Activated T-cell treated with anti-CD3 and anti-CD28 coated beads for 1 hour (primary cell): ENCODE measurements at regions not wholly inside any gene's neighbourhood (a gene's known extent, or its start where the extent isn't known, plus 50 kb on each side); places are given as distances from the start of the nearest gene placed in this dataset.
A peak's percentile ranks its signal among the peaks of the same experiment; 100 is the strongest.
"Not testable (repeated sequence)": the region's sequence is repeated elsewhere in the genome, so short reads cannot be mapped to it uniquely, and the experiment has no call there.

Source experiments
- DNase-seq: peaks from one replicate; pipeline ENCODE4 v3.0.0-alpha.2; 2020; ENCODE audit warnings: low read depth

- DNase-seq = not testable (repeated sequence)
Observed at GRCh38 chr1:91207691-91208090, 185.9 kb upstream of the ZNF644 start.

- not testable (repeated sequence) for DNase-seq
Observed at GRCh38 chr1:91204150-91204549, 182.3 kb upstream of the ZNF644 start.

- DNase-seq = no peak
Observed at GRCh38 chr1:91201694-91202093, 179.9 kb upstream of the ZNF644 start.

GRCh38 chr1:91201176-91201575, 179.3 kb upstream of the ZNF644 start:
- no peak for DNase-seq

- no peak for DNase-seq
Observed at GRCh38 chr1:91200675-91201074, 178.8 kb upstream of the ZNF644 start.

- no peak for DNase-seq
Observed at GRCh38 chr1:91199988-91200387, 178.2 kb upstream of the ZNF644 start.

- DNase-seq = no peak
Observed at GRCh38 chr1:91190996-91191395, 169.2 kb upstream of the ZNF644 start.

- no peak for DNase-seq
Observed at GRCh38 chr1:91189096-91189495, 167.3 kb upstream of the ZNF644 start.

- DNase-seq = not testable (repeated sequence)
Observed at GRCh38 chr1:91182807-91183206, 161.0 kb upstream of the ZNF644 start.

GRCh38 chr1:91176250-91176649, 154.4 kb upstream of the ZNF644 start:
- no peak for DNase-seq

GRCh38 chr1:91174734-91175133, 152.9 kb upstream of the ZNF644 start:
- no peak for DNase-seq

GRCh38 chr1:91173346-91173890, 151.6 kb upstream of the ZNF644 start:
- no peak for DNase-seq

GRCh38 chr1:91172541-91172940, 150.7 kb upstream of the ZNF644 start:
- no peak for DNase-seq

- no peak for DNase-seq
Observed at GRCh38 chr1:91171898-91172297, 150.1 kb upstream of the ZNF644 start.

GRCh38 chr1:91170571-91170970, 148.7 kb upstream of the ZNF644 start:
- no peak for DNase-seq

- peak; percentile 9 for DNase-seq
Observed at GRCh38 chr1:91166106-91166712, 144.4 kb upstream of the ZNF644 start.

GRCh38 chr1:91165033-91165654, 143.3 kb upstream of the ZNF644 start:
- peak; percentile 55 for DNase-seq

- no peak for DNase-seq
Observed at GRCh38 chr1:91162613-91163012, 140.8 kb upstream of the ZNF644 start.

- no peak for DNase-seq
Observed at GRCh38 chr1:91161749-91162148, 139.9 kb upstream of the ZNF644 start.

GRCh38 chr1:91161166-91161565, 139.3 kb upstream of the ZNF644 start:
- no peak for DNase-seq

GRCh38 chr1:91160363-91161075, 138.7 kb upstream of the ZNF644 start:
- no peak for DNase-seq

GRCh38 chr1:91153341-91153740, 131.5 kb upstream of the ZNF644 start:
- DNase-seq = no peak

- DNase-seq = no peak
Observed at GRCh38 chr1:91152331-91152730, 130.5 kb upstream of the ZNF644 start.
